ENCODE measurements at regions not wholly inside any gene's neighbourhood (a gene's known extent, or its start where the extent isn't known, plus 50 kb on each side); places are given as distances from the start of the nearest gene placed in this dataset.

GRCh38 chr12:75870878-75871277 is 160.7 kb downstream of the PHLDA1 start:
- no peak for TF ChIP-seq CTCF (IDR thresholded peaks at IDR 0.05; ENCODE audit: poor library complexity, severe bottlenecking)
- TF ChIP-seq TAF1 (IDR thresholded peaks at IDR 0.05; ENCODE audit: low read depth): no peak
- TF ChIP-seq, protein P1, sequence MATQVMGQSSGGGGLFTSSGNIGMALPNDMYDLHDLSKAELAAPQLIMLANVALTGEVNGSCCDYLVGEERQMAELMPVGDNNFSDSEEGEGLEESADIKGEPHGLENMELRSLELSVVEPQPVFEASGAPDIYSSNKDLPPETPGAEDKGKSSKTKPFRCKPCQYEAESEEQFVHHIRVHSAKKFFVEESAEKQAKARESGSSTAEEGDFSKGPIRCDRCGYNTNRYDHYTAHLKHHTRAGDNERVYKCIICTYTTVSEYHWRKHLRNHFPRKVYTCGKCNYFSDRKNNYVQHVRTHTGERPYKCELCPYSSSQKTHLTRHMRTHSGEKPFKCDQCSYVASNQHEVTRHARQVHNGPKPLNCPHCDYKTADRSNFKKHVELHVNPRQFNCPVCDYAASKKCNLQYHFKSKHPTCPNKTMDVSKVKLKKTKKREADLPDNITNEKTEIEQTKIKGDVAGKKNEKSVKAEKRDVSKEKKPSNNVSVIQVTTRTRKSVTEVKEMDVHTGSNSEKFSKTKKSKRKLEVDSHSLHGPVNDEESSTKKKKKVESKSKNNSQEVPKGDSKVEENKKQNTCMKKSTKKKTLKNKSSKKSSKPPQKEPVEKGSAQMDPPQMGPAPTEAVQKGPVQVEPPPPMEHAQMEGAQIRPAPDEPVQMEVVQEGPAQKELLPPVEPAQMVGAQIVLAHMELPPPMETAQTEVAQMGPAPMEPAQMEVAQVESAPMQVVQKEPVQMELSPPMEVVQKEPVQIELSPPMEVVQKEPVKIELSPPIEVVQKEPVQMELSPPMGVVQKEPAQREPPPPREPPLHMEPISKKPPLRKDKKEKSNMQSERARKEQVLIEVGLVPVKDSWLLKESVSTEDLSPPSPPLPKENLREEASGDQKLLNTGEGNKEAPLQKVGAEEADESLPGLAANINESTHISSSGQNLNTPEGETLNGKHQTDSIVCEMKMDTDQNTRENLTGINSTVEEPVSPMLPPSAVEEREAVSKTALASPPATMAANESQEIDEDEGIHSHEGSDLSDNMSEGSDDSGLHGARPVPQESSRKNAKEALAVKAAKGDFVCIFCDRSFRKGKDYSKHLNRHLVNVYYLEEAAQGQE (IDR thresholded peaks at IDR 0.05; ENCODE audit: borderline replicate concordance): no peak
- TF ChIP-seq EZH2 (IDR thresholded peaks at IDR 0.05; ENCODE audit: borderline replicate concordance, insufficient read depth, low read length, poor library complexity, severe bottlenecking): no peak
- no peak for TF ChIP-seq RAD21 (conservative IDR thresholded peaks at IDR 0.05)
- no peak for TF ChIP-seq POLR2AphosphoS5 (IDR thresholded peaks at IDR 0.05)
- TF ChIP-seq EP300 (conservative IDR thresholded peaks at IDR 0.05; ENCODE audit: poor library complexity, severe bottlenecking): no peak
- no peak for TF ChIP-seq MXI1 (conservative IDR thresholded peaks at IDR 0.05; ENCODE audit: poor library complexity, severe bottlenecking)
- TF ChIP-seq SMC3 (conservative IDR thresholded peaks at IDR 0.05; ENCODE audit: poor library complexity): no peak

Data from neural cell (in vitro differentiated cells).